ENCODE measurements at regions not wholly inside any gene's neighbourhood (a gene's known extent, or its start where the extent isn't known, plus 50 kb on each side); places are given as distances from the start of the nearest gene placed in this dataset.

DNA sequence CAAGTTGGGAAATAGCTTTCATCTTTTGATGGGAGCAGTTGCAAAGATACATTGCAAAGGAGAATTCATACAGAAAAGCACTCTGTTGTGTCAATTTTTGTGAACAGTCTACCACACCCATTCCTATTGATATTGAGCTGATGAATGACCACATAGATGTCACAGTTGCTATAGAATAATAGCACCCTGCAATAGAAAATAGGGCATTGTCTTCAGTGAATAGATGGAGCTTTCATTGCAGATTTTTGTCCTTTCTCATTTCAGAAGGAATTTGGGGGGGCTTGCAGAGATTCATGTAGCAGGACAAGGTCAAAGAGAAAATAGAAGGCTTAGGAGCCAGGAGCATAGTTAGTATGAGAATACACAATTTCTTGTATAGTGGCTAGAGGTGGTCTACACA, 237.9 kb downstream of the TMEM38B start:
- TF ChIP-seq POLR2A (IDR thresholded peaks at IDR 0.05; ENCODE audit: extremely low read depth, insufficient read length) = no peak
- DNase-seq (ENCODE audit: low read depth) = no peak
- no peak overlapping the region for H3K4me3 ChIP-seq (ENCODE audit: low read depth, low read length)

DNA sequence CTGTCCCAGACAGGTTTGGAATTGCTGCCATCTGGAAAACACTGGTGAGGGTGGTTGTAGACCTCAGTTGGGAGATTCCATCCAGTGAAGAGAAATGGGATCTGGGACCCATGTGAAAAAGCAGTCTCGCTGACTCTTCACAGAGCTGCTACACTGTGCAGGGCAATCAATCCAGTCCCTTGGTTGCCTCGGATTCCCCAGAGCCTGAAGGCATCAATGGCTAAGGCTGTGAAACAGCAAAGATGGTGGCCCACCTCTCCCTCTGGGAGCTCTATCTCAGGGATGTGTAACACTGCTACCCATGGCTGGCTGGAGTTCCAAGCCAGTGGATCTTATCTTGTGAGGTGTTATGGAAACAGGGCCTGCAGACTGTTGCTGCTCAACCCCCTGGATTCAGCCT, 256.1 kb downstream of the TMEM38B start:
- no peak for DNase-seq (ENCODE audit: low read depth)
- TF ChIP-seq POLR2A (IDR thresholded peaks at IDR 0.05; ENCODE audit: extremely low read depth, insufficient read length) = no peak
- no peak overlapping the region for H3K4me3 ChIP-seq (ENCODE audit: low read depth, low read length)

DNA sequence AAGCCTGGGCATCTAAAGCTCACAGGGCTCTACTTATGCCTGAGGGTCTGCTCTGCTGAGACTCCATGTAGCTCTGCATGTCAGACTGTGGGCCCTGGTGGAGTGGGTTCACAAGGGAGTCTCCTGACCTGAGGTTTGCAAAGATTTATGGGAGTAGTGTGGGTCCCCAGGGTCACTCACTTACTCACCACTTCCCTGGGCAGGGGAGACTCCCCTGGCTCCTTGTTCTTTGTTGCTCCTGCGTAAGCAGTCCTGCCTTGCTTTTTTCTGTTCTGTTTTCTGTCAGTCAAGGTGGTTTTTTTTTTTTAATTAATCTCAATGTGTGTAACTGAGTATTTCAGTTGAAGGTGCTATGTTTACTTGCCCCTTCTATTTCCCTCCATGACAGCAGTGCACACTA, 256.6 kb downstream of the TMEM38B start:
- DNase-seq (ENCODE audit: low read depth) = no peak
- TF ChIP-seq POLR2A (IDR thresholded peaks at IDR 0.05; ENCODE audit: extremely low read depth, insufficient read length) (no peak), MYC (IDR thresholded peaks at IDR 0.05; ENCODE audit: low read depth, low read length) (no peak)
- TF ChIP-seq, protein P1, sequence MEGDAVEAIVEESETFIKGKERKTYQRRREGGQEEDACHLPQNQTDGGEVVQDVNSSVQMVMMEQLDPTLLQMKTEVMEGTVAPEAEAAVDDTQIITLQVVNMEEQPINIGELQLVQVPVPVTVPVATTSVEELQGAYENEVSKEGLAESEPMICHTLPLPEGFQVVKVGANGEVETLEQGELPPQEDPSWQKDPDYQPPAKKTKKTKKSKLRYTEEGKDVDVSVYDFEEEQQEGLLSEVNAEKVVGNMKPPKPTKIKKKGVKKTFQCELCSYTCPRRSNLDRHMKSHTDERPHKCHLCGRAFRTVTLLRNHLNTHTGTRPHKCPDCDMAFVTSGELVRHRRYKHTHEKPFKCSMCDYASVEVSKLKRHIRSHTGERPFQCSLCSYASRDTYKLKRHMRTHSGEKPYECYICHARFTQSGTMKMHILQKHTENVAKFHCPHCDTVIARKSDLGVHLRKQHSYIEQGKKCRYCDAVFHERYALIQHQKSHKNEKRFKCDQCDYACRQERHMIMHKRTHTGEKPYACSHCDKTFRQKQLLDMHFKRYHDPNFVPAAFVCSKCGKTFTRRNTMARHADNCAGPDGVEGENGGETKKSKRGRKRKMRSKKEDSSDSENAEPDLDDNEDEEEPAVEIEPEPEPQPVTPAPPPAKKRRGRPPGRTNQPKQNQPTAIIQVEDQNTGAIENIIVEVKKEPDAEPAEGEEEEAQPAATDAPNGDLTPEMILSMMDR (IDR thresholded peaks at IDR 0.05; ENCODE audit: low read depth, low read length) = no peak
- TF ChIP-seq, protein P2, sequence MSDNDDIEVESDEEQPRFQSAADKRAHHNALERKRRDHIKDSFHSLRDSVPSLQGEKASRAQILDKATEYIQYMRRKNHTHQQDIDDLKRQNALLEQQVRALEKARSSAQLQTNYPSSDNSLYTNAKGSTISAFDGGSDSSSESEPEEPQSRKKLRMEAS (IDR thresholded peaks at IDR 0.05; ENCODE audit: low read depth, low read length) = no peak
- H3K4me3 ChIP-seq (ENCODE audit: low read depth, low read length) = no peak overlapping the region

DNA sequence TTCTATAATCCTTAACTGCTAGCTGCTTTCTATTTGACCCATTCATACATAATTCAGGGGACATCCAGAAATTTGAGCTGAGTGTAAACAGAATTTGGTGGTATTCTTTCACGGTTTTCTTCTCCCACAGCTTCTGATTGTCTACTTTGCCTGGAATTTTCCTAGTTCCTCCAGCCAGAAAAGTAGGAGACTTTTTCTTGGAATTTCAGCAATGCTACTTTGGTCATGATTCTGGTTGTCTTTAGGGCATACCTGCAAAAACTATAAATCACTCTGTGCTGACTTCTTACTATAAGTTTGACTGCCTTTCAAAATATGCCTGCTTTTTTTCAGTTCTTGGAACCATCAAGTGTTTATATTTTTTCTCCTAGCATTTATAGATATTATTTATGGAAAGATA, 260.2 kb downstream of the TMEM38B start:
- TF ChIP-seq, protein P1 (IDR thresholded peaks at IDR 0.05; ENCODE audit: low read depth, low read length) = no peak
- TF ChIP-seq, protein P2 (IDR thresholded peaks at IDR 0.05; ENCODE audit: low read depth, low read length) = no peak
- no peak for TF ChIP-seq MYC (IDR thresholded peaks at IDR 0.05; ENCODE audit: low read depth, low read length)
- no peak for TF ChIP-seq POLR2A (IDR thresholded peaks at IDR 0.05; ENCODE audit: extremely low read depth, insufficient read length)
- H3K4me3 ChIP-seq (ENCODE audit: low read depth, low read length) = no peak overlapping the region
- no peak for DNase-seq (ENCODE audit: low read depth)

DNA sequence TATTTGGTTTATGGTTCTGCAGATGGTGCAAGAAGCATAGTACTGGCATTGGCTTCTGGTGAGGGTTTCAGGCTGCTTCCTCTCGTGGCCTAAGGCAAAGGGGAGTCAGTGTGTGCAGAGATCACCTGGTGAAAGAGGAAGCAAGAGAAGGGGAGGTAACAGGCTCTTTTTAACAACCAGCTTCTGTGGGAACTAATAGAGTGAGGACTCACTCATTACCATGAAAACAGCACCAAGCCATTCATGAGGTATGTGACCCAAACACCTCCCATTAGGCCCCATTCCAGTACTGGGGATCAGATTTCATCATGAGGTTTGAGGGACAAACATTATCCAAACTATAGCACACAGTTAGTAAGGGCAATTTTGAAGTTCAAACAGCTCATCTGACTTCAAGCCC, 263.5 kb downstream of the TMEM38B start:
- no peak overlapping the region for H3K4me3 ChIP-seq (ENCODE audit: low read depth, low read length)
- DNase-seq (ENCODE audit: low read depth) = no peak
- TF ChIP-seq, protein P1 (IDR thresholded peaks at IDR 0.05; ENCODE audit: low read depth, low read length) = no peak
- TF ChIP-seq, protein P2 (IDR thresholded peaks at IDR 0.05; ENCODE audit: low read depth, low read length) = no peak
- TF ChIP-seq POLR2A (IDR thresholded peaks at IDR 0.05; ENCODE audit: extremely low read depth, insufficient read length) = no peak
- TF ChIP-seq MYC (IDR thresholded peaks at IDR 0.05; ENCODE audit: low read depth, low read length) = no peak

DNA sequence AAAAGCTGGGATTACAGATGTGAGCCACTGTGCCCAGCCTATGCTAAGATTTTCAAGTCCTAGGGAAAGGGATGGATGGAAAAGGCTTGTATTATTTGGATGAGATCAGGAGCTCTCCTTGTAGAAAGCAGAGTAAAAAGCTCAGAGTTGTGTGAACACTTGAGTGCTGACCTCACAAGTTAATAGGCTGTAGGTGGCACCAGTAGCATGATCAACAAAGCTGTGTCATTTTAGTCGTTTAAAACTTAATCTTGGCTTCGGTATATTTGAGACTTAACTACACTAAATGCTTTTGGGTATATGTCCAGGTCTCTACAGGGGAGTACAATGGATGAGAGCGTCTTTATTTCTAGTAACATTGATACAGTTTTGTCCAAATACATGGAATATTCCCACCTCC, 264.2 kb downstream of the TMEM38B start:
- DNase-seq (ENCODE audit: low read depth) = no peak
- no peak overlapping the region for H3K4me3 ChIP-seq (ENCODE audit: low read depth, low read length)
- TF ChIP-seq, protein P2 (IDR thresholded peaks at IDR 0.05; ENCODE audit: low read depth, low read length) = no peak
- TF ChIP-seq POLR2A (IDR thresholded peaks at IDR 0.05; ENCODE audit: extremely low read depth, insufficient read length) (no peak), MYC (IDR thresholded peaks at IDR 0.05; ENCODE audit: low read depth, low read length) (no peak)
- TF ChIP-seq, protein P1 (IDR thresholded peaks at IDR 0.05; ENCODE audit: low read depth, low read length) = no peak

DNA sequence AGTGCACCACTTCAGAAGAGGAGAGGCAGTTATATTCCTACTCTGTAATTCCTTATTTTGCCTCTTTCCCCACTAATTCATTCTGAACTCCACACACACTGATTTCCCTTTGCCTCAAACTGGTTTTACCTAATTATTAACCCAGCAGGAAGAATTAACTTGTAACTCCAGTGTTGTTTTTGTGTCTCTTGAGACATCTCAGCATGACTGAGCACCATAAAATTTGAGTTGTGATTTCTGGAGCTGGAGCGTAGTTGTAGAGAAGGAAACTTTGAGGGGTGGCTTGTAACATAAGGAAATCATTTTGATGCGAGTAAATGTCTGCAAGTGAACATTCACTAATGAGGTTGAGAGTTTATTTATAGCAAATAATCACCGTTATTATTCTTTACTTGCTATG, 265.2 kb downstream of the TMEM38B start:
- no peak for DNase-seq (ENCODE audit: low read depth)
- no peak for TF ChIP-seq MYC (IDR thresholded peaks at IDR 0.05; ENCODE audit: low read depth, low read length)
- TF ChIP-seq, protein P1 (IDR thresholded peaks at IDR 0.05; ENCODE audit: low read depth, low read length) = no peak
- TF ChIP-seq, protein P2 (IDR thresholded peaks at IDR 0.05; ENCODE audit: low read depth, low read length) = no peak
- TF ChIP-seq POLR2A (IDR thresholded peaks at IDR 0.05; ENCODE audit: extremely low read depth, insufficient read length) = no peak
- no peak overlapping the region for H3K4me3 ChIP-seq (ENCODE audit: low read depth, low read length)

All from NB4 (cell line).